ENCODE measurements at regions not wholly inside any gene's neighbourhood (a gene's known extent, or its start where the extent isn't known, plus 50 kb on each side); places are given as distances from the start of the nearest gene placed in this dataset.

DNA sequence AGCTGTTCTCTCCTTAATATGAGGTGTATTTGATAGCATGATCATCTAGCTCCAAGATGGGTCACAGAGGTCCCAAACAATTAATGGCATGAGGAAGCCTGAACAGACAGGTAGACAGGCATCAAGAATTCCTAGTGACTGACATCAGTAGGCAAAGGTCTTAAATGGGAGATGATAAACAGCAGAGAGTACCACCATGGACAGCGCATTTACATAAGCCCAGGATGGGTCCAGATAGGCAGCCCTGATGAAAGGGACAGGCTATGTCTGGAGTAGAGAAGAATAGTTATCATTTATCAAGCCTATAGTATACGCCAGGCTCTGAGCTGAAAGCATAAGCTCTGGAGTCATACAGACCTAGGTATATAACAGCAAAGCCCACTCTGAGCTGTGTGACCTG is 434.7 kb upstream of the SETBP1 start:
- TF ChIP-seq TAF1 (IDR thresholded peaks at IDR 0.05; ENCODE audit: borderline replicate concordance, insufficient read depth, low read length) (no peak), REST (IDR thresholded peaks at IDR 0.05; ENCODE audit: insufficient read depth in 1 of 2, low read depth in 2 of 2, low read length in 2 of 2) (peak; percentile 74 to 93), POLR2AphosphoS5 (IDR thresholded peaks at IDR 0.05; ENCODE audit: low read depth, low read length) (no peak), SIN3A (IDR thresholded peaks at IDR 0.05; ENCODE audit: borderline replicate concordance, insufficient read depth, low read length) (no peak), FOXP2 (optimal IDR thresholded peaks at IDR 0.05; ENCODE audit: borderline replicate concordance, extremely low read depth, extremely low read length, insufficient read depth) (no peak)

Data from PFSK-1 (cell line).